HCT116 (cell line): ENCODE measurements at regions not wholly inside any gene's neighbourhood (a gene's known extent, or its start where the extent isn't known, plus 50 kb on each side); places are given as distances from the start of the nearest gene placed in this dataset.

ENCODE experiments used
- ATAC-seq: fragments of 200-7000 bp; cut with Tn5 transposase; 2 replicates; pipeline ENCODE4 v1.9.1; 2020; ENCODE audit warnings: mild to moderate bottlenecking, moderate library complexity
- BruUV-seq: library from RNA; stranded (reverse); fragments of 400-500 nt; replicated peaks from 2 replicates; lab custom pipeline; 2021; lab: Mats Ljungman, UMichigan
- CTCF ChIA-PET: fragments of 300-600 bp; sonication (Branson Sonifier 250); formaldehyde crosslinking; loops from one replicate; lab custom pipeline; 2021; ENCODE audit warnings: antibody characterized with exemption; lab: Charles Lee
- POLR2A ChIA-PET: fragments of 300-600, 350-600 bp; sonication (Branson Sonifier 250); formaldehyde crosslinking; loops from one replicate; lab custom pipeline; 2021; ENCODE audit warnings: antibody characterized with exemption; lab: Charles Lee
- RAD21 ChIA-PET, 2 experiments: fragments of 300-600 bp; sonication (Branson Sonifier 250); formaldehyde crosslinking; loops; one replicate each; lab custom pipeline; 2023; ENCODE audit warnings: low total read pairs in 2 of 2; ENCODE audit not compliant: uncharacterized antibody in 2 of 2, unreplicated experiment in 2 of 2, low non-redundant PET in 1 of 2; lab: Charles Lee
- DNase-seq: peaks from one replicate; pipeline ENCODE4 v3.0.0-alpha.2; 2010; ENCODE audit warnings: low read depth, low spot score
- H2AFZ ChIP-seq: fragments of 200-600 bp; shearing (Covaris generic), sonication (generic); 2 replicates; pipeline ENCODE4 v1.6.1; 2017; ENCODE audit warnings: low read depth, mixed run types, mixed read lengths, antibody characterized with exemption, low read length; ENCODE audit not compliant: poor library complexity, severe bottlenecking
- H3K27ac ChIP-seq: 2 replicates; pipeline ENCODE4 v1.5.1; 2012; ENCODE audit warnings: low read depth, low read length
- H3K27me3 ChIP-seq: fragments of 200-600 bp; sonication (generic); 2 replicates; pipeline ENCODE4 v1.6.1; 2016; ENCODE audit warnings: mixed run types, low read length, mixed read lengths; ENCODE audit not compliant: insufficient read depth
- H3K36me3 ChIP-seq, 2 experiments: fragments of 200-500 bp in 1 of 2; fragments of 200-600 bp in 1 of 2; sonication (Bioruptor generic) in 1 of 2; sonication (generic) in 1 of 2; 2 replicates each; pipeline versions ENCODE4 v1.5.1 to v1.6.1; 2014 to 2016; ENCODE audit warnings: low read length in 2 of 2, inconsistent platforms in 1 of 2, mixed read lengths in 1 of 2, mixed run types in 1 of 2; ENCODE audit not compliant: insufficient read depth in 2 of 2, control insufficient read depth in 1 of 2
- H3K4me1 ChIP-seq, 2 experiments: fragments of 200-600 bp in 1 of 2; sonication (generic) in 1 of 2; 2 replicates each; pipeline versions ENCODE4 v1.5.1 to v1.6.1; 2012 to 2017; ENCODE audit warnings: low read length in 2 of 2, inconsistent platforms in 1 of 2, mild to moderate bottlenecking in 1 of 2, mixed read lengths in 1 of 2, mixed run types in 1 of 2, moderate library complexity in 1 of 2; ENCODE audit not compliant: insufficient read depth in 2 of 2, control insufficient read depth in 1 of 2
- H3K4me2 ChIP-seq: fragments of 200-600 bp; sonication (generic); 2 replicates; pipeline ENCODE4 v1.6.1; 2017; ENCODE audit warnings: mixed run types, low read length, mixed read lengths
- H3K4me3 ChIP-seq, 2 experiments: fragments of 200-600 bp in 1 of 2; sonication (generic) in 1 of 2; replicated peaks in 1 of 2; 2 replicates each; pipeline ENCODE4 v1.5.1; 2011 to 2016; ENCODE audit warnings: low read length in 2 of 2, control low read depth in 1 of 2, low read depth in 1 of 2, mild to moderate bottlenecking in 1 of 2, mixed read lengths in 1 of 2, mixed run types in 1 of 2
- H3K79me2 ChIP-seq: fragments of 200-600 bp; sonication (generic); 2 replicates; pipeline ENCODE4 v1.6.1; 2017; ENCODE audit warnings: mild to moderate bottlenecking, mixed run types, low read length, moderate library complexity, mixed read lengths; ENCODE audit not compliant: insufficient read depth
- H3K9ac ChIP-seq: fragments of 200-600 bp; sonication (generic); 2 replicates; pipeline ENCODE4 v1.6.1; 2016; ENCODE audit warnings: low read length, mixed read lengths
- H3K9me2 ChIP-seq: fragments of 200-600 bp; sonication (generic), shearing (Covaris generic); 2 replicates; pipeline ENCODE4 v1.6.1; 2017; ENCODE audit warnings: mixed run types, mild to moderate bottlenecking, moderate library complexity; ENCODE audit not compliant: insufficient read depth
- H3K9me3 ChIP-seq, 2 experiments: fragments of 200-500 bp in 1 of 2; fragments of 200-600 bp in 1 of 2; sonication (Bioruptor generic) in 1 of 2; sonication (generic) in 1 of 2; 2 replicates each; pipeline ENCODE4 v1.6.1; 2014 to 2017; ENCODE audit warnings: low read length in 2 of 2, mixed read lengths in 2 of 2, inconsistent platforms in 1 of 2, low read depth in 1 of 2, mild to moderate bottlenecking in 1 of 2, mixed run types in 1 of 2, moderate library complexity in 1 of 2; ENCODE audit not compliant: control insufficient read depth in 1 of 2, insufficient read depth in 1 of 2
- H4K20me1 ChIP-seq: fragments of 200-600 bp; sonication (generic), shearing (Covaris generic); 2 replicates; pipeline ENCODE4 v1.6.1; 2017; ENCODE audit warnings: mixed run types, mild to moderate bottlenecking, moderate library complexity; ENCODE audit not compliant: insufficient read depth
- CBX3 ChIP-seq: IDR thresholded peaks from 2 replicates; pipeline ENCODE4 v1.6.1; 2012; ENCODE audit warnings: low read depth
- EZH2 ChIP-seq: fragments of 200-600 bp; sonication (generic); IDR thresholded peaks from 2 replicates; pipeline ENCODE4 v1.6.1; 2017; ENCODE audit warnings: antibody characterized with exemption, mixed run types
- EZH2phosphoT487 ChIP-seq: fragments of 200-600 bp; IDR thresholded peaks from 2 replicates; pipeline ENCODE4 v1.6.1; 2018; ENCODE audit warnings: antibody characterized with exemption, borderline replicate concordance
- POLR2A ChIP-seq: IDR thresholded peaks from 2 replicates; pipeline ENCODE4 v1.7.0; 2011; ENCODE audit warnings: borderline replicate concordance; ENCODE audit not compliant: insufficient read depth, insufficient read length; ENCODE audit errors: extremely low read depth
- POLR2AphosphoS5 ChIP-seq: IDR thresholded peaks from 2 replicates; pipeline ENCODE4 v1.6.1; 2011; ENCODE audit warnings: mild to moderate bottlenecking, low read depth, low read length, moderate library complexity
- RAD21 ChIP-seq: IDR thresholded peaks from 2 replicates; pipeline ENCODE4 v1.6.1; 2012; ENCODE audit warnings: low read depth, mild to moderate bottlenecking
- SIN3A ChIP-seq: IDR thresholded peaks from 2 replicates; pipeline ENCODE4 v1.6.1; 2012; ENCODE audit warnings: low read depth
- TCF7L2 ChIP-seq: IDR thresholded peaks from 2 replicates; pipeline ENCODE4 v1.7.0; 2011; ENCODE audit warnings: borderline replicate concordance, inconsistent platforms; ENCODE audit not compliant: insufficient read depth, insufficient read length; ENCODE audit errors: extremely low read depth
- YY1 ChIP-seq: IDR thresholded peaks from 2 replicates; pipeline ENCODE4 v1.6.1; 2011; ENCODE audit warnings: low read length, low read depth, moderate library complexity, mild to moderate bottlenecking; ENCODE audit not compliant: insufficient replicate concordance; ENCODE audit errors: extremely low read depth
- ZBTB33 ChIP-seq: IDR thresholded peaks from 2 replicates; pipeline ENCODE4 v1.6.1; 2011; ENCODE audit warnings: mild to moderate bottlenecking, low read length, moderate library complexity; ENCODE audit not compliant: insufficient replicate concordance; ENCODE audit errors: extremely low read depth
- ZFX ChIP-seq: fragments of 450-650 bp; IDR thresholded peaks from 2 replicates; pipeline ENCODE4 v1.6.1; 2017
- ZNF274 ChIP-seq: fragments of 200-500 bp; sonication (Bioruptor generic); IDR thresholded peaks from 2 replicates; pipeline ENCODE4 v1.6.1; 2014; ENCODE audit warnings: mild to moderate bottlenecking, low read depth, low read length, inconsistent platforms
- intact Hi-C: fragments of 100-400 bp; cut with micrococcal nuclease; formaldehyde crosslinking; loops from 2 replicates; pipeline ENCODE4 v1.10.0; 2022
- TF ChIP-seq, protein P1 (sequence below): IDR thresholded peaks from 2 replicates; pipeline ENCODE4 v1.6.1; 2012
- TF ChIP-seq, protein P2 (sequence below): IDR thresholded peaks from 2 replicates; pipeline ENCODE4 v1.6.1; 2012; ENCODE audit warnings: low read depth

DNA sequence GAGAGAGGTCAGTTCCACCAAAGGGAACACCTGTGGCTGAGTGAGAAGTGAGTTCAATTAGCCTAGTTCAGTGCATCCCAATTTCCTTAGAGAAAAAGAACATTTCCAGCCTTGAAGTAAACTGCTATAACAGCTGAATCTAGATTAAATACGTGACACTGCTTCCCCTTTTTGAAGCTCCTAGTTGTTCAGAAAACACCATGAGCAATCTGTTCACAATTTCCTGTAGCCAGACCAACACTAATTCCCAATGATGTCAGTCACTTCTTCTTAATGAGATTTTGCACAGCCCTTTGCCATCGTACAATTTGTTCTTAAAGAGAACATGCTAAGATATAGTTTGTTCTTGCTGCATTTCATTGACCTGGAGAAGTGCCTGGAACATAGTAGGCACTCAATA, 144.6 kb upstream of the EDNRA start:
- Histone ChIP-seq H3K79me2 (no peaks in the 10 kb centered on the region), H3K36me3 (no peaks in the 10 kb centered on the region), H3K9me2 (no peaks in the 10 kb centered on the region), H3K4me1 (peaks cover 0 to 16% of the 10 kb centered on the region in 2 experiments; a peak in 2 of 4 replicates), H3K4me2 (no peak overlapping the region), H3K27ac (no peak overlapping the region), H2AFZ (no peak overlapping the region), H3K9me3 (no peaks in the 10 kb centered on the region), H3K4me3 (no peak overlapping the region), H3K9ac (no peak overlapping the region), H4K20me1 (no peaks in the 10 kb centered on the region), H3K27me3 (no peaks in the 10 kb centered on the region)
- intact Hi-C loops = no loop called here
- no TSS peak for BruUV-seq
- TF ChIP-seq SIN3A (no peak), CBX3 (no peak), YY1 (no peak), EZH2phosphoT487 (no peak), ZFX (no peak), ZBTB33 (no peak), POLR2A (no peak), TCF7L2 (no peak), ZNF274 (no peak), EZH2 (no peak), RAD21 (no peak), POLR2AphosphoS5 (no peak)
- TF ChIP-seq, protein P1, sequence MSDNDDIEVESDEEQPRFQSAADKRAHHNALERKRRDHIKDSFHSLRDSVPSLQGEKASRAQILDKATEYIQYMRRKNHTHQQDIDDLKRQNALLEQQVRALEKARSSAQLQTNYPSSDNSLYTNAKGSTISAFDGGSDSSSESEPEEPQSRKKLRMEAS = no peak
- TF ChIP-seq, protein P2, sequence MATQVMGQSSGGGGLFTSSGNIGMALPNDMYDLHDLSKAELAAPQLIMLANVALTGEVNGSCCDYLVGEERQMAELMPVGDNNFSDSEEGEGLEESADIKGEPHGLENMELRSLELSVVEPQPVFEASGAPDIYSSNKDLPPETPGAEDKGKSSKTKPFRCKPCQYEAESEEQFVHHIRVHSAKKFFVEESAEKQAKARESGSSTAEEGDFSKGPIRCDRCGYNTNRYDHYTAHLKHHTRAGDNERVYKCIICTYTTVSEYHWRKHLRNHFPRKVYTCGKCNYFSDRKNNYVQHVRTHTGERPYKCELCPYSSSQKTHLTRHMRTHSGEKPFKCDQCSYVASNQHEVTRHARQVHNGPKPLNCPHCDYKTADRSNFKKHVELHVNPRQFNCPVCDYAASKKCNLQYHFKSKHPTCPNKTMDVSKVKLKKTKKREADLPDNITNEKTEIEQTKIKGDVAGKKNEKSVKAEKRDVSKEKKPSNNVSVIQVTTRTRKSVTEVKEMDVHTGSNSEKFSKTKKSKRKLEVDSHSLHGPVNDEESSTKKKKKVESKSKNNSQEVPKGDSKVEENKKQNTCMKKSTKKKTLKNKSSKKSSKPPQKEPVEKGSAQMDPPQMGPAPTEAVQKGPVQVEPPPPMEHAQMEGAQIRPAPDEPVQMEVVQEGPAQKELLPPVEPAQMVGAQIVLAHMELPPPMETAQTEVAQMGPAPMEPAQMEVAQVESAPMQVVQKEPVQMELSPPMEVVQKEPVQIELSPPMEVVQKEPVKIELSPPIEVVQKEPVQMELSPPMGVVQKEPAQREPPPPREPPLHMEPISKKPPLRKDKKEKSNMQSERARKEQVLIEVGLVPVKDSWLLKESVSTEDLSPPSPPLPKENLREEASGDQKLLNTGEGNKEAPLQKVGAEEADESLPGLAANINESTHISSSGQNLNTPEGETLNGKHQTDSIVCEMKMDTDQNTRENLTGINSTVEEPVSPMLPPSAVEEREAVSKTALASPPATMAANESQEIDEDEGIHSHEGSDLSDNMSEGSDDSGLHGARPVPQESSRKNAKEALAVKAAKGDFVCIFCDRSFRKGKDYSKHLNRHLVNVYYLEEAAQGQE = no peak
- ChIA-PET POLR2A (no interaction called here), CTCF (no interaction called here), RAD21 (no interaction called here)
- ATAC-seq (no peak), DNase-seq (no peak)
